Fibroblast of mammary gland (primary cell): ENCODE measurements at regions not wholly inside any gene's neighbourhood (a gene's known extent, or its start where the extent isn't known, plus 50 kb on each side); places are given as distances from the start of the nearest gene placed in this dataset.
A peak's percentile ranks its signal among the peaks of the same experiment; 100 is the strongest.

ENCODE experiments used
- DNase-seq: peaks from one replicate; pipeline ENCODE4 v3.0.0-alpha.2; 2010; ENCODE audit warnings: low read depth
- H3K4me3 ChIP-seq: 2 replicates; pipeline ENCODE4 v1.5.1; 2011; ENCODE audit warnings: low read depth, mild to moderate bottlenecking, low read length, moderate library complexity; ENCODE audit not compliant: control insufficient read depth
- TF ChIP-seq, protein P1 (sequence below): conservative IDR thresholded peaks from 2 replicates; pipeline ENCODE4 v1.5.1; 2011; ENCODE audit warnings: low read depth, low read length, inconsistent platforms; ENCODE audit not compliant: control insufficient read depth, insufficient read depth

GRCh38 chr6:121917834-121918559 is 481.5 kb upstream of the HSF2 start:
- TF ChIP-seq, protein P1, sequence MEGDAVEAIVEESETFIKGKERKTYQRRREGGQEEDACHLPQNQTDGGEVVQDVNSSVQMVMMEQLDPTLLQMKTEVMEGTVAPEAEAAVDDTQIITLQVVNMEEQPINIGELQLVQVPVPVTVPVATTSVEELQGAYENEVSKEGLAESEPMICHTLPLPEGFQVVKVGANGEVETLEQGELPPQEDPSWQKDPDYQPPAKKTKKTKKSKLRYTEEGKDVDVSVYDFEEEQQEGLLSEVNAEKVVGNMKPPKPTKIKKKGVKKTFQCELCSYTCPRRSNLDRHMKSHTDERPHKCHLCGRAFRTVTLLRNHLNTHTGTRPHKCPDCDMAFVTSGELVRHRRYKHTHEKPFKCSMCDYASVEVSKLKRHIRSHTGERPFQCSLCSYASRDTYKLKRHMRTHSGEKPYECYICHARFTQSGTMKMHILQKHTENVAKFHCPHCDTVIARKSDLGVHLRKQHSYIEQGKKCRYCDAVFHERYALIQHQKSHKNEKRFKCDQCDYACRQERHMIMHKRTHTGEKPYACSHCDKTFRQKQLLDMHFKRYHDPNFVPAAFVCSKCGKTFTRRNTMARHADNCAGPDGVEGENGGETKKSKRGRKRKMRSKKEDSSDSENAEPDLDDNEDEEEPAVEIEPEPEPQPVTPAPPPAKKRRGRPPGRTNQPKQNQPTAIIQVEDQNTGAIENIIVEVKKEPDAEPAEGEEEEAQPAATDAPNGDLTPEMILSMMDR, result no peak
- no peak overlapping the region for H3K4me3 ChIP-seq
- DNase-seq, result peak; percentile 28

GRCh38 chr6:121920616-121921015 is 478.8 kb upstream of the HSF2 start:
- no peak overlapping the region for H3K4me3 ChIP-seq
- no peak for DNase-seq
- TF ChIP-seq, protein P1, result no peak

GRCh38 chr6:121925024-121925423 is 474.4 kb upstream of the HSF2 start:
- DNase-seq, result no peak
- no peak overlapping the region for H3K4me3 ChIP-seq

GRCh38 chr6:121925534-121926255 is 473.8 kb upstream of the HSF2 start:
- no peak for DNase-seq
- TF ChIP-seq, protein P1, result no peak
- H3K4me3 ChIP-seq, result no peak overlapping the region

More at GRCh38 chr6:121925024-121925423, 474.4 kb upstream of the HSF2 start:
- TF ChIP-seq, protein P1, result no peak

GRCh38 chr6:121929301-121929700 is 470.2 kb upstream of the HSF2 start:
- DNase-seq, result no peak
- TF ChIP-seq, protein P1, result no peak
- H3K4me3 ChIP-seq, result no peak overlapping the region

DNA sequence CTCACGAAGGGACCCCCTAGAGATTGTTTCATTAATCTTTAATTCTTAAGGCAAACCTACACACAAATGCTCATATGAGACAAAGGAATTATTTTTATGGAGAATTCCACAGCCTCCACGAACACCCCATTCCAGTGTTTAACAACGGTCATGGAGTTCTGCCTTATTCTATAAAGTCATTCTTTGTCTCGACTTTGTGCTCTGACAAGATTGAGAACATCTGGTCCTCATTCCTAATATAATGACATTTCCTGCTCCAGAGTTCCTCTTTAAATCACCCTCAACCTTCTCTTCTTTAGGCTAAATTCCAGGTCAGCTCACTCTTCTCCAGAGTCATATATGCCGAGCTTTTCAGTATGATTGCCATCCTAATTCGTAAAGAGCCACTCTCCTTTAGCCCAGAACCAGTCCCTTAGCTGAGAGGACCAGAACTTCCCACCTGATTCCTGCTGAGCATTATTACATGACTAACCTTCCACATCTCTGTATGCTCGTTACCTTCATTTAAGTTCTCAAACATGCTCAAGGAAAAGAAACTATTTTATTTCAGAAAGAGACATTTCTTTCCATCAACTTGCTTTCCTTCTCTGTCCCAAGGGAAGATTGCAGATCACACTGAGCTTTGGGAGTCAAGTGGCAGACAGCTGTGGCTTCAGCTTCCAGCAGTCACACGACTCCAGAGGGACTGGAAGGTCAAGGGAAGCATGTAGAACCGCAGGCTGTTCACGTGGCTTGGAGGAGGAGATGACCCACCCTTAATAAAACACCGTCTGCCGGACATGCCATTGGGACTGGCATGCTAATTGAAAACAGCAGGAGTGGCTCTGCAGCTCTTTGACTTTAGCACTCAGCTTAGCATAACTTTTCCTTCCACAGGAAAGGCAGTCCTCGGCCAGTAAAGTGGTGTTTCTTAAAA is 467.1 kb upstream of the HSF2 start:
- H3K4me3 ChIP-seq, result no peak overlapping the region
- peak; percentile 96 for DNase-seq
- TF ChIP-seq, protein P1, result no peak
